GM19239 (cell line): ENCODE measurements at regions not wholly inside any gene's neighbourhood (a gene's known extent, or its start where the extent isn't known, plus 50 kb on each side); places are given as distances from the start of the nearest gene placed in this dataset.

ENCODE experiments used
- DNase-seq: peaks from one replicate; pipeline ENCODE4 v3.0.0; 2011; ENCODE audit warnings: low spot score; ENCODE audit not compliant: insufficient read length
- FAIRE-seq: peaks from 2 replicates; lab custom pipeline; 2011; peaks lifted over from hg19 to GRCh38; lab: Jason Lieb, UNC

GRCh38 chr2:239539083-239539775 is 138.4 kb upstream of the HDAC4 start:
- FAIRE-seq (no peak), DNase-seq (no peak)

- DNase-seq = no peak
- FAIRE-seq = no peak
These were observed 137.7 kb upstream of the HDAC4 start for GRCh38 chr2:239538357-239539052.

GRCh38 chr2:239537633-239538356 is 137.0 kb upstream of the HDAC4 start:
- FAIRE-seq (no peak), DNase-seq (no peak)

GRCh38 chr2:239536186-239536585 is 135.4 kb upstream of the HDAC4 start:
- FAIRE-seq = no peak
- DNase-seq = no peak

- DNase-seq (no peak), FAIRE-seq (no peak)
These were observed 134.8 kb upstream of the HDAC4 start for GRCh38 chr2:239535413-239536144.

- FAIRE-seq = no peak
- no peak for DNase-seq
These were observed 134.0 kb upstream of the HDAC4 start for GRCh38 chr2:239534581-239535412.

- FAIRE-seq (no peak), DNase-seq (no peak)
These were observed 132.9 kb upstream of the HDAC4 start for GRCh38 chr2:239533569-239534316.

GRCh38 chr2:239532859-239533258 is 132.0 kb upstream of the HDAC4 start:
- DNase-seq (no peak), FAIRE-seq (no peak)

GRCh38 chr2:239532250-239532649 is 131.4 kb upstream of the HDAC4 start:
- no peak for DNase-seq
- FAIRE-seq = no peak

GRCh38 chr2:239531456-239532241 is 130.8 kb upstream of the HDAC4 start:
- no peak for FAIRE-seq
- no peak for DNase-seq

GRCh38 chr2:239530749-239531316 is 130.0 kb upstream of the HDAC4 start:
- DNase-seq (no peak), FAIRE-seq (no peak)

- FAIRE-seq (no peak), DNase-seq (no peak)
These were observed 128.6 kb upstream of the HDAC4 start for GRCh38 chr2:239529313-239530015.

GRCh38 chr2:239528883-239529282 is 128.1 kb upstream of the HDAC4 start:
- no peak for FAIRE-seq
- no peak for DNase-seq

GRCh38 chr2:239528146-239528545 is 127.3 kb upstream of the HDAC4 start:
- FAIRE-seq (no peak), DNase-seq (no peak)

GRCh38 chr2:239526666-239527415 is 126.0 kb upstream of the HDAC4 start:
- DNase-seq (no peak), FAIRE-seq (no peak)

- FAIRE-seq (no peak), DNase-seq (no peak)
These were observed 125.2 kb upstream of the HDAC4 start for GRCh38 chr2:239526038-239526437.

GRCh38 chr2:239523954-239524330 is 123.1 kb upstream of the HDAC4 start:
- FAIRE-seq = no peak

More at GRCh38 chr2:239523954-239524330, 123.1 kb upstream of the HDAC4 start:
- no peak for DNase-seq
